GM23338 (cell line): ENCODE measurements at regions not wholly inside any gene's neighbourhood (a gene's known extent, or its start where the extent isn't known, plus 50 kb on each side); places are given as distances from the start of the nearest gene placed in this dataset.

Experiments
- ATAC-seq: fragments of 200-7000 bp; cut with Tn5 transposase; 3 replicates; pipeline ENCODE4 v1.9.1; 2020
- DNase-seq: peaks from one replicate; pipeline ENCODE4 v3.0.0-alpha.2; 2015; ENCODE audit warnings: low spot score
- H2AFZ ChIP-seq: fragments of 200-600 bp; sonication (generic); 2 replicates; pipeline ENCODE4 v1.8.0; 2016; ENCODE audit warnings: antibody characterized with exemption, mild to moderate bottlenecking, moderate library complexity
- H3F3A ChIP-seq: fragments of 200-600 bp; sonication (generic); replicated peaks from 2 replicates; pipeline ENCODE4 v1.8.0; 2017; ENCODE audit warnings: antibody characterized with exemption, mixed run types, low read depth
- H3K27ac ChIP-seq: fragments of 200-600 bp; sonication (generic); 2 replicates; pipeline ENCODE4 v1.6.1; 2016; ENCODE audit warnings: low read depth
- H3K27me3 ChIP-seq: fragments of 200-600 bp; sonication (generic); 2 replicates; pipeline ENCODE4 v1.8.0; 2016; ENCODE audit warnings: mild to moderate bottlenecking, mixed run types, moderate library complexity; ENCODE audit not compliant: insufficient read depth
- H3K36me3 ChIP-seq: fragments of 200-600 bp; sonication (generic); 2 replicates; pipeline ENCODE4 v1.8.0; 2016; ENCODE audit warnings: mild to moderate bottlenecking; ENCODE audit not compliant: insufficient read depth
- H3K4me1 ChIP-seq: fragments of 200-600 bp; sonication (generic); 2 replicates; pipeline ENCODE4 v1.8.0; 2016; ENCODE audit warnings: mild to moderate bottlenecking, moderate library complexity; ENCODE audit not compliant: insufficient read depth
- H3K4me2 ChIP-seq: fragments of 200-600 bp; sonication (generic); 2 replicates; pipeline ENCODE4 v1.7.1; 2017; ENCODE audit warnings: mixed run types
- H3K4me3 ChIP-seq: fragments of 200-600 bp; sonication (generic); 2 replicates; pipeline ENCODE4 v1.6.1; 2016; ENCODE audit warnings: mixed run types
- H3K79me2 ChIP-seq: fragments of 200-600 bp; sonication (generic); replicated peaks from 2 replicates; pipeline ENCODE4 v1.8.0; 2017; ENCODE audit warnings: mild to moderate bottlenecking; ENCODE audit not compliant: insufficient read depth
- H3K9me2 ChIP-seq: fragments of 200-600 bp; sonication (generic); 2 replicates; pipeline ENCODE4 v1.8.0; 2017; ENCODE audit not compliant: insufficient read depth
- H4K20me1 ChIP-seq: fragments of 200-600 bp; sonication (generic); replicated peaks from 2 replicates; pipeline ENCODE4 v1.8.0; 2017; ENCODE audit warnings: mild to moderate bottlenecking; ENCODE audit not compliant: insufficient read depth
- H3K27ac Mint-ChIP-seq: 2 replicates; pipeline ENCODE4 v1.8.0; 2020; ENCODE audit warnings: inconsistent platforms, mild to moderate bottlenecking, moderate library complexity, mixed read lengths
- H3K27me3 Mint-ChIP-seq: 3 replicates; pipeline ENCODE4 v1.8.0; 2022; ENCODE audit warnings: low read depth, mild to moderate bottlenecking, moderate library complexity, mixed read lengths, inconsistent platforms; ENCODE audit not compliant: insufficient read depth, poor library complexity
- H3K36me3 Mint-ChIP-seq: 3 replicates; pipeline ENCODE4 v1.8.0; 2021; ENCODE audit warnings: low read depth, mild to moderate bottlenecking, inconsistent platforms, moderate library complexity, mixed read lengths
- H3K4me1 Mint-ChIP-seq: 3 replicates; pipeline ENCODE4 v1.8.0; 2020; ENCODE audit warnings: mild to moderate bottlenecking, inconsistent platforms, mixed read lengths
- H3K4me3 Mint-ChIP-seq: 3 replicates; pipeline ENCODE4 v1.8.0; 2021; ENCODE audit warnings: moderate library complexity, mild to moderate bottlenecking, inconsistent platforms, mixed read lengths
- H3K9me3 Mint-ChIP-seq: 3 replicates; pipeline ENCODE4 v1.8.0; 2020; ENCODE audit warnings: moderate library complexity, mild to moderate bottlenecking, inconsistent platforms, mixed read lengths
- CREB1 ChIP-seq: fragments of 250-450 bp; sonication (Bioruptor Pico); IDR thresholded peaks from 2 replicates; pipeline ENCODE4 v1.5.0; 2020; ENCODE audit warnings: low read depth, mild to moderate bottlenecking, moderate library complexity
- CTCF ChIP-seq, 2 experiments: fragments of 200-600 bp in 1 of 2; sonication (generic) in 1 of 2; conservative IDR thresholded peaks; 2 replicates each; pipeline versions ENCODE4 v1.5.1 to v1.6.1; 2016 to 2017; ENCODE audit warnings: antibody characterized with exemption in 2 of 2, low read depth in 2 of 2, mild to moderate bottlenecking in 2 of 2, moderate library complexity in 1 of 2
- ETS1 ChIP-seq: IDR thresholded peaks from 2 replicates; pipeline ENCODE4 v1.6.1; 2016; ENCODE audit warnings: antibody characterized with exemption
- EZH2 ChIP-seq: fragments of 200-600 bp; sonication (generic); IDR thresholded peaks from one replicate; pipeline ENCODE4 v1.8.0; 2017; ENCODE audit warnings: antibody characterized with exemption, mild to moderate bottlenecking, low read depth; ENCODE audit not compliant: unreplicated experiment
- EZH2phosphoT487 ChIP-seq: fragments of 200-600 bp; sonication (generic); IDR thresholded peaks from one replicate; pipeline ENCODE4 v1.8.1; 2018; ENCODE audit warnings: antibody characterized with exemption; ENCODE audit not compliant: unreplicated experiment
- JUNB ChIP-seq: IDR thresholded peaks from one replicate; pipeline ENCODE4 v1.6.1; 2016; ENCODE audit warnings: antibody characterized with exemption; ENCODE audit not compliant: unreplicated experiment
- NANOG ChIP-seq: IDR thresholded peaks from 2 replicates; pipeline ENCODE4 v1.6.1; 2016; ENCODE audit warnings: antibody characterized with exemption, borderline replicate concordance
- POLR2AphosphoS5 ChIP-seq: IDR thresholded peaks from 2 replicates; pipeline ENCODE4 v1.6.1; 2016; ENCODE audit warnings: antibody characterized with exemption, low read depth
- REST ChIP-seq: IDR thresholded peaks from one replicate; pipeline ENCODE4 v1.6.1; 2018; ENCODE audit warnings: antibody characterized with exemption; ENCODE audit not compliant: unreplicated experiment
- STAT1 ChIP-seq: IDR thresholded peaks from one replicate; pipeline ENCODE4 v1.6.1; 2016; ENCODE audit warnings: antibody characterized with exemption; ENCODE audit not compliant: unreplicated experiment
- ZNF114 ChIP-seq: fragments of 250-450 bp; sonication (Bioruptor Pico); IDR thresholded peaks from 2 replicates; pipeline ENCODE4 v1.5.0; 2020; ENCODE audit warnings: mild to moderate bottlenecking, moderate library complexity
- ZNF331 ChIP-seq: fragments of 250-450 bp; sonication (Bioruptor Pico); IDR thresholded peaks from 2 replicates; pipeline ENCODE4 v1.5.0; 2020; ENCODE audit warnings: low read depth, mild to moderate bottlenecking, moderate library complexity
- ZNF462 ChIP-seq: fragments of 250-450 bp; sonication (Bioruptor Pico); IDR thresholded peaks from 2 replicates; pipeline ENCODE4 v1.5.0; 2020; ENCODE audit warnings: mild to moderate bottlenecking, moderate library complexity

GRCh38 chr17:33977729-33978514, 277.2 kb upstream of the CCL2 start:
- TF ChIP-seq EZH2phosphoT487 (no peak), POLR2AphosphoS5 (no peak), ZNF114 (CRISPR knock-in tag) (no peak), JUNB (no peak), ZNF331 (CRISPR knock-in tag) (no peak), STAT1 (no peak), EZH2 (no peak), CTCF (conservative IDR thresholded peaks at IDR 0.05; ENCODE audit: low read depth in 2 of 2) (no peak), ETS1 (no peak), ZNF462 (CRISPR knock-in tag) (no peak), REST (no peak), NANOG (no peak), CREB1 (no peak)
- Histone ChIP-seq H2AFZ (no peak overlapping the region), H3K9me2 (peaks cover 16% of the 10 kb centered on the region; the same call in 1 of the 2 replicates), H3K4me3 (no peak overlapping the region), H3K27ac (no peak overlapping the region), H3K4me2 (no peak overlapping the region), H3K79me2 (no peaks in the 10 kb centered on the region), H3F3A (no peaks in the 10 kb centered on the region), H3K27me3 (no peaks in the 10 kb centered on the region), H3K36me3 (no peaks in the 10 kb centered on the region), H4K20me1 (no peaks in the 10 kb centered on the region), H3K4me1 (no peaks in the 10 kb centered on the region)
- Mint-ChIP-seq H3K4me3 (no peak overlapping the region), H3K4me1 (peaks cover 8% of the 10 kb centered on the region), H3K9me3 (peaks cover 3% of the 10 kb centered on the region; the same call in 2 of the 3 replicates), H3K36me3 (no peaks in the 10 kb centered on the region), H3K27ac (no peak overlapping the region), H3K27me3 (peaks cover 5% of the 10 kb centered on the region)
- ATAC-seq (no peak; the same call in 2 of the 3 replicates), DNase-seq (no peak)
